ENCODE measurements at regions not wholly inside any gene's neighbourhood (a gene's known extent, or its start where the extent isn't known, plus 50 kb on each side); places are given as distances from the start of the nearest gene placed in this dataset.

DNA sequence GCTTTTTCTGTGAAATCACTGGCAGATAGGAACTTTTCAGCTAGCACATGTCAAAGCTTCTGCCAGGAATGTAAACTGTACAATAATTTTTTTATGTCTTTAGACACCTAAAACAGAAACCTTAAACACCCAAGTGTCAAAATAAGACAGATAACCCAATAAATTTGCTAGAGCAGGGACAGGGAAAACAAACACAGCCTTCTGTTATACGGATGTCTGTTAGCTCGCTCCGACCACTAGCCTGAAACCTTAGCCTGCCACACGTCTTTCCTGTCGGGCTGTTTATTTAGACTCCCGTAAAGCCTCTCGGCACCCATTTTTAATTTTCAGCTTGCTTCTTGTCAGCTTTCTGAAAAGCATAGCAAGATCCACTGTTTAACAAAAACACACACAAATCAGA lies 355.4 kb upstream of the SLC24A2 start:
- H3K4me3 Mint-ChIP-seq (ENCODE audit: low read depth, unreplicated experiment): no peak overlapping the region
- no peak for DNase-seq
- peaks cover 43% of the 10 kb centered on the region for H3K27me3 Mint-ChIP-seq (ENCODE audit: unreplicated experiment)
- H3K36me3 Mint-ChIP-seq (ENCODE audit: insufficient read depth, unreplicated experiment): no peaks in the 10 kb centered on the region
- TF ChIP-seq, protein P1, sequence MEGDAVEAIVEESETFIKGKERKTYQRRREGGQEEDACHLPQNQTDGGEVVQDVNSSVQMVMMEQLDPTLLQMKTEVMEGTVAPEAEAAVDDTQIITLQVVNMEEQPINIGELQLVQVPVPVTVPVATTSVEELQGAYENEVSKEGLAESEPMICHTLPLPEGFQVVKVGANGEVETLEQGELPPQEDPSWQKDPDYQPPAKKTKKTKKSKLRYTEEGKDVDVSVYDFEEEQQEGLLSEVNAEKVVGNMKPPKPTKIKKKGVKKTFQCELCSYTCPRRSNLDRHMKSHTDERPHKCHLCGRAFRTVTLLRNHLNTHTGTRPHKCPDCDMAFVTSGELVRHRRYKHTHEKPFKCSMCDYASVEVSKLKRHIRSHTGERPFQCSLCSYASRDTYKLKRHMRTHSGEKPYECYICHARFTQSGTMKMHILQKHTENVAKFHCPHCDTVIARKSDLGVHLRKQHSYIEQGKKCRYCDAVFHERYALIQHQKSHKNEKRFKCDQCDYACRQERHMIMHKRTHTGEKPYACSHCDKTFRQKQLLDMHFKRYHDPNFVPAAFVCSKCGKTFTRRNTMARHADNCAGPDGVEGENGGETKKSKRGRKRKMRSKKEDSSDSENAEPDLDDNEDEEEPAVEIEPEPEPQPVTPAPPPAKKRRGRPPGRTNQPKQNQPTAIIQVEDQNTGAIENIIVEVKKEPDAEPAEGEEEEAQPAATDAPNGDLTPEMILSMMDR (IDR thresholded peaks at IDR 0.05; ENCODE audit: unreplicated experiment): no peak
- H3K9me3 Mint-ChIP-seq (ENCODE audit: low read depth, unreplicated experiment): no peaks in the 10 kb centered on the region
- CTCF ChIA-PET: no interaction called here
- intact Hi-C loops (cut with micrococcal nuclease; ENCODE audit: unreplicated experiment): no loop called here
- no peaks in the 10 kb centered on the region for H3K4me1 Mint-ChIP-seq (ENCODE audit: low read depth, unreplicated experiment)
- no TSS peak for BruUV-seq (replicated peaks)
- H3K27ac Mint-ChIP-seq (ENCODE audit: unreplicated experiment): no peak overlapping the region

DNA sequence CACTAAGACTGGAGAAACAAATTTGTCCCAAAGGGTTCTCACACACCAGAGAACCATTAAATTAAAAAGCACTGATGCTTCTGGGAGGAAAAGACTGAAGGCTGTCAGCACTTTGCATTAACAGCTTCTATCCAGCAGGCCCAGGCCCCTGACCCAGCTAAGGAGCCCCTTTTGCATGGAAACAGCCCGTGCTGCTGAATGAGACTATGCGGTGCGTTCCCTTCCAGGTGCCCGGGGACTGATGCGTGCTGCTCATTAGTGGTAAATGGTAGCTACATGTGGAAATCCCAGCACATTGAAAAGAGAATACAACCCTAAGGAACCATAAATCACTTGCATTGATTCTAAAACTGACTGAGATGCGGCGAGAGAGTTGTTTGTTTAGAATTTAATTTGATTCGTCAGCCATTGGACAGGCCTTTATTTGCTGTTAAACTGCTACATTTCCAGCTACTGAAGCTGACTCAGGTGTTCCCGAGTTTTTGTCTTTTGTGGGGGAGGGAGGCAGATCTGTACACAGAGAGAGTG lies 351.0 kb upstream of the SLC24A2 start:
- Mint-ChIP-seq H3K4me3 (ENCODE audit: low read depth, unreplicated experiment) (no peak overlapping the region), H3K4me1 (ENCODE audit: low read depth, unreplicated experiment) (no peaks in the 10 kb centered on the region), H3K27ac (ENCODE audit: unreplicated experiment) (no peak overlapping the region), H3K27me3 (ENCODE audit: unreplicated experiment) (peaks cover 19% of the 10 kb centered on the region), H3K36me3 (ENCODE audit: insufficient read depth, unreplicated experiment) (no peaks in the 10 kb centered on the region), H3K9me3 (ENCODE audit: low read depth, unreplicated experiment) (no peaks in the 10 kb centered on the region)
- BruUV-seq (replicated peaks): no TSS peak
- TF ChIP-seq, protein P1 (IDR thresholded peaks at IDR 0.05; ENCODE audit: unreplicated experiment): no peak
- CTCF ChIA-PET: no interaction called here
- intact Hi-C loops (cut with micrococcal nuclease; ENCODE audit: unreplicated experiment): no loop called here
- DNase-seq: no peak

DNA sequence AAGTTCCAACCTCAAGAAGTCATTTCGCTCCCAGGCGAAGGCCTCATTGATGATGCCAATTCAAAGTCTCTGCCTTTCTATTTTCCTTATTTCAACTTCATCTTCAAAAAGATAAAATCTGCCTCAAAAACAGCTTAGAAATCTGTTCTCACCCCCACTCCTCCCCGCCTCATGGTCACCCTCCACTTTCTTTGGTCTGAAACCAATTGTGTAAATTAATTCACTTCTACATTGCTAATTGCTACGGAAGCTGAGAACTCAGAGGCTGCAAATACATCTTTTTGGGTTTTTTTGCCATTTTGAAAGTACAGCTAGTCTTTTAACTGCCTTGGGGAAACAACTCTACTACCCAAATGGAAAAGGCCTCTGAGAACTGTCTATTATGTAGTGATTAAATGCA lies 350.0 kb upstream of the SLC24A2 start:
- H3K4me3 Mint-ChIP-seq (ENCODE audit: low read depth, unreplicated experiment): no peak overlapping the region
- CTCF ChIA-PET: no interaction called here
- intact Hi-C loops (cut with micrococcal nuclease; ENCODE audit: unreplicated experiment): no loop called here
- no peaks in the 10 kb centered on the region for H3K9me3 Mint-ChIP-seq (ENCODE audit: low read depth, unreplicated experiment)
- TF ChIP-seq, protein P1 (IDR thresholded peaks at IDR 0.05; ENCODE audit: unreplicated experiment): no peak
- no peaks in the 10 kb centered on the region for H3K4me1 Mint-ChIP-seq (ENCODE audit: low read depth, unreplicated experiment)
- no peak overlapping the region for H3K27ac Mint-ChIP-seq (ENCODE audit: unreplicated experiment)
- no TSS peak for BruUV-seq (replicated peaks)
- peaks cover 9% of the 10 kb centered on the region for H3K27me3 Mint-ChIP-seq (ENCODE audit: unreplicated experiment)
- no peaks in the 10 kb centered on the region for H3K36me3 Mint-ChIP-seq (ENCODE audit: insufficient read depth, unreplicated experiment)
- DNase-seq: no peak

DNA sequence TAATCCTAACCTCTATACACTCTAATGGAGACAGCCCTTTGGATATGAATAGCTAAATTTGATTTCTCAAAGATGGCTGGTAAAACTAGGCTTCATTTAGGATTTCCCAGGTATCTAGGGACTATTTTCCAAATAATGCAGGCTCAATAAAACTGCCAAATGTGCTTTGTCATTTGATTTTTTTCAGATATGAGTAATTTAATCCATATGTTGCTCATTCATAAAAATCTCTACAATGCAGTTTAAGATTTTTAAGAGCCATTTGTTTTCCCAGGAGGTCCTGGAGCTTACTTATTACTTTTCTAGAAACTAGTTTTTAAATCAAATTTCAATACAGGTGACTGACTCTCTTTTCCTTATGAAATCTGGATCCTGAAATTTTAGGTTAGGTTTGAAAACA lies 349.3 kb upstream of the SLC24A2 start:
- BruUV-seq (replicated peaks): no TSS peak
- Mint-ChIP-seq H3K4me3 (ENCODE audit: low read depth, unreplicated experiment) (no peak overlapping the region), H3K4me1 (ENCODE audit: low read depth, unreplicated experiment) (no peaks in the 10 kb centered on the region), H3K9me3 (ENCODE audit: low read depth, unreplicated experiment) (no peaks in the 10 kb centered on the region), H3K27ac (ENCODE audit: unreplicated experiment) (no peak overlapping the region), H3K27me3 (ENCODE audit: unreplicated experiment) (peaks cover 7% of the 10 kb centered on the region), H3K36me3 (ENCODE audit: insufficient read depth, unreplicated experiment) (no peaks in the 10 kb centered on the region)
- no peak for DNase-seq
- intact Hi-C loops (cut with micrococcal nuclease; ENCODE audit: unreplicated experiment): no loop called here
- TF ChIP-seq, protein P1 (IDR thresholded peaks at IDR 0.05; ENCODE audit: unreplicated experiment): no peak
- CTCF ChIA-PET: no interaction called here
